HG03558 (cell line): ENCODE measurements at regions not wholly inside any gene's neighbourhood (a gene's known extent, or its start where the extent isn't known, plus 50 kb on each side); places are given as distances from the start of the nearest gene placed in this dataset.
A peak's percentile ranks its signal among the peaks of the same experiment; 100 is the strongest.

Experiments used
- ATAC-seq: cut with Tn5 transposase; IDR thresholded peaks from one replicate; pipeline ENCODE4 v1.9.1; 2021; ENCODE audit warnings: moderate number of reproducible peaks; ENCODE audit not compliant: unreplicated experiment; ENCODE audit errors: extremely low read depth

GRCh38 chr2:212945526-212945925 is 205.9 kb downstream of the IKZF2 start:
- no peak for ATAC-seq

DNA sequence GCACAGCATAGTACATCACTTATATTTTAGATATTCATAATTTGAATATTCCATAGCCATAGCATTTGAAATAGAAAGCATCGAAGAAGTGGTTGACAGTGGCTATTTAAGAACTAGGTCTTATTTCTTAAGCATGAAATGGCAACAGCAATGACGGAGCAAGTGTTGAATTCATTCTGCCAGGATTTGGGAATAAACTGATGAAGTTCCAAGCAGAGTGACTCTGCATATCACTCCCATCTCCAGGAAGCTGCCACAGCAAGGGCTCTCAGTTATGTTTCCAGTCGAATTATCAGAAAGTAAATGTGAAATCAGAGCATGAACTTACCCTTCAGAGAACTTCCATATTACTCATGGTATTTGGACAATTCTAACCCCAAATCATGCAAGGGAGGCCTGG is 208.1 kb downstream of the IKZF2 start:
- ATAC-seq = no peak

GRCh38 chr2:212941361-212941760 is 210.1 kb downstream of the IKZF2 start:
- ATAC-seq = no peak

DNA sequence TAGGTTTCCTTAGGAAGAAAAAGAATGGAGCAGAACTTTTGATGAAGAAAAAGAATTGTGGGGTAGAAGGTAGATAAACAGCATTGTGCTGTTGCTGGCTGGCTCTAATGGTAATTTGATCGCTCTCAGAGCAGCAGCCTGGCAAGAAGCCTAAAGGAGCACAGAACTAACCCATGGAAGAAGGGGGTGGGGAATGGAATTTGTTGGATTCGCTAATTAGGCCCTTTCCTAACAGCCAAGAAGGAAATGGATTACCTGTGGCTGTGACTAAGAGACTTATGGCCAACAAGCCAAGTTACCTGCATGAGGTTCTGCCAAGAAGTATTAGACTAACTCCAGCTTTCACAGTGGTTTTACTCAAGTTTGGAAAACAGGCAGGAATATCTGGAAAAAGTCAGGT is 210.6 kb downstream of the IKZF2 start:
- ATAC-seq = no peak

DNA sequence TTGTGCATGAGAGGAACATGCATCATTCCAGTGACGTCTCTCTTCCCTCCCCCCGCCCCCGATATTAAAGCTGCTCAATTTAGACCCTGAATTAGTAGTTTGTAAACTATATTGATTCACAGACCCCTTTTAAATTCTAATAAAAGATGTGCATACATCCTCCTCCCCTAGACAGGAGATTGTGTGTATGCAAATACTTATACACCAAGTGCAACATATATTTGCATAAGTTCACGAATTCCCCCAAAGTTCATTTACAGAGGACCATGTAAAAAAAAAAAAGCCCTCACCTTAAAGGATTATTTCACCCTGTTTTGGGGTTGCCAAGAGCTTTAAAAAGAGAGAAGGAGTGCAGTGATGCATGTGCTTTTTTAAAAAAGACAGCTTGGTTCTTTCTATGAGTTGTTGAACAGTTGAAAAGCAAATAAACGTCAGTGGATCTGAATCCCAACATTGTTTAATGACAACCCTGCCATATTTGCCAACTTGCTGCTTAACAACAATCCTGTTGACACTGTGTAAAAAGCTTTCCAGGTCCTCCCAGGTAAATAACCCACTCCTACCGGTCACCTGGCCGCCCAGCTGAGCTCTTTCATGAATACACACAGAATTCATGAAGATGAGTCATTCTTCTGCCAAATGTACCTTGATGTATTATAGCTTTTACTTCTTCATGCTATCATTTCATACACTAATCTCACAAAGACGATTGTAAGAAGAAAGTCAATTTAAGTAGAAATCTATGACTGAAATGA is 211.5 kb downstream of the IKZF2 start:
- ATAC-seq = no peak

DNA sequence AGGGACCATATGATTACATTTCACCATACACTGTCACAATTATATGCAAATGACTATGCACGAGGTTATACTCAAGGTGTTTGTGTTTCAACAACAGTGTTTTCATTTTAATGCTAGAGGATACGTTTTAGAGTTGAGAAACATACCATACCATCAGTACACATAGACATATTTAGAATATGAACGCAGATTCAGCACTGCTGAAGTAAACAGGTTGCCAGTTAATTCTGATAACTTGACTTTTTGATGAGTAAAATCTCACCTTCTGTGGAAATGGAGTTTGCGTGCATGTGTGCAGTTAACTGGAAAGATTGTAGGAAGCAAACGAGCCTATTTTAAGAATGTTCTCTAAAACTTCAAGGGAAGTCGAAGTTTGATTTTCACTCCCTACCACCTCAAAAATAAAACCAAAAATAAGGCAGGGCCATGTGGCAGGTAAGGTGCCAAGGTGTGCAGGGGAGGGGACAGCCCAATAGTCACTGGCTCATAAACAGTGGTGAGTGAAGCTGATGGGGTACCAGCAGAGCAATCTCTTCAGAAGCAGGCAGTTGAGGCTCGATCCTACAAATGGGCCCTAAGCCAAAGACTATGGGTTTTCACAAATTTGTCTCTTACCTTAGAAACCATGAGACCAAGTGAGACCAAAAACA is 213.1 kb downstream of the IKZF2 start:
- no peak for ATAC-seq

DNA sequence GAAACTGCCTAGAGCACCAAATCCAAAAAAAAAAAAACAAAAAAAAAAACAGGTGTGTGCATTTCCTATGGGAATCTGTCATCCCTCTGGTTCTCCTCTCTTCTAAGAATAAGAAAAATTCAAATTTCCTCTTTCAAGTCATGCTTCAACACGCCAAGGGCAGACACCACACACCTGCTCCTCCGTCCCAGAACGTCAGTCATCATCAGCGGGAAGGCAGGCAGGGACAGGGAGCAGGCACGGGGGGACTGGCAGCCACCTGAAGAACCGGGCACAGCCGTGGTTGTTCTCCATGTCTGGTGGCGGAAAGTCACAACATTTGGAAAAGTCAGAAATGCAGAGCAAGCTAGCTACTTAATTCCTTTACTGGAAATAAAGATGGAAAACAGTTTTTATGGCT is 214.8 kb downstream of the IKZF2 start:
- no peak for ATAC-seq

- ATAC-seq = no peak
These were observed 215.7 kb downstream of the IKZF2 start for GRCh38 chr2:212935752-212936151.

GRCh38 chr2:212931271-212931670 is 220.1 kb downstream of the IKZF2 start:
- no peak for ATAC-seq

DNA sequence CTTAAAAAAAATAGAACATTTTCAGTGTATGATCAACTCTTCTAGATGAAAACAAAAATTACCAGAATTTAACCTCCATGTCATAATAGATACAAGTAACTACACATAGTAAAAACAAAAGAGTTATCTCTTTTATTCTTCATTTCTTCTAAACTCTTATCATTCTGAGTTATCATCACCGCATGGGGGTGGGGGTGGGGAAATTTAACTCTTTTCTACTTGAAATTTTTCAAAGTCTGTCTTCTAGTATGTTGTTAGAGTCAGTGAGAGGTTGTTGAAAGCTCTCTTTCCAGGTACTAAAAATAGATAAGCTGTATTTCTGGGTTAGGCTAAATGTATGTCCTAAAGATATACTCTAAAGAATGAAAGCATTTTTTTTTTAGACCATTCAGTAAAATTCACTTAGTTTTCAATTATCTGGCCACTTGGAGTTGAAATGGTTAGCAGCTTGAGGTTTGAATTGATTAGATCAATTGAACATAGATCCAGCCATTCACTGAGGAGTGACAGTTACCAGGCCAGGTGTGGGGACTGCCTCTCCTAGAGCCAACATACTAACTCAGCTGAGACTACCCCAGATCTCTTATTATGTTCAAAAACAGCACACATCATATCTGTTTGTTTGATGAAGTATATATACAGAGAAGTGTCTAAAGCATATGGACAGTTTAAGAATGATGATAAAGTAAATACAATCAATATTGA is 220.7 kb downstream of the IKZF2 start:
- no peak for ATAC-seq

DNA sequence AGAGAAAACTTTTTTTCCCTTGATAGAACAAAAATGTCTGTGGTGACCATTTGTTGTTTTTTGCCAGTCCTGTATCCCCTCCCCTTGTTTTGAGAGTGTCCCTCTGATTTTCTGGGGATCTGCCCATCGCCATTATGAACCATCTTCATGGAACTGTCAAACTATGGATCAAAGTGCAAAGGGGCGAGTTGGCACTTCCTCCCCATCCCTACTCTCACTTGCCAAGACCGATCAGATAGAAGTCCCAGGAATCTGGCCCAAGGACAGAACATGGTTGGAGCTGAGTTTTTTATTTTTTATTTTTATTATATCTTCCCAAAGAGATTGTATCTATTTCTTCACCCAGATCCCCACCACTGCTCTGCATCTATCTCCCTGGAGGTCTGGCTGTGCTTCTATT is 221.4 kb downstream of the IKZF2 start:
- no peak for ATAC-seq

DNA sequence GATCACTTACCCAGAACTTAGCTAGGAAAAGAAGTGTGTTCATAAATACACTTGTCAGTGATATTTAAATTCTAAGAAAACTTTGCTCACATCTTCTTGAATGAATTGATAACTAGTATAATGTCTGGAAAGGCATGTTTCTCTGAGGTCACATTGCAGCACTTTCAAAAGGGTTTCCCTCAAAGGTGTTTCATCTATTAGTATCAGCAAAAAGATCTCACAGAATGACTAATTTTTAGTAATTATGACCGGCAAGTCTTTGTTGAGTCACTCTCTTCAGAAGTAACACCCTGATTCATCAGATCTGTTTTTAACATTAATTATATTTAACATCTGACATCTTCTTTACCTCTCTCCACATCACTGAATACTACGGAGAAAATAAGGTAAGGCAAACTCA is 222.3 kb downstream of the IKZF2 start:
- ATAC-seq = no peak

- ATAC-seq = no peak
These were observed 222.7 kb downstream of the IKZF2 start for GRCh38 chr2:212928681-212929080.

GRCh38 chr2:212926940-212927339 is 224.5 kb downstream of the IKZF2 start:
- no peak for ATAC-seq

- ATAC-seq = no peak
These were observed 228.0 kb downstream of the IKZF2 start for GRCh38 chr2:212923393-212923792.

GRCh38 chr2:212922701-212923100 is 228.7 kb downstream of the IKZF2 start:
- ATAC-seq = no peak

DNA sequence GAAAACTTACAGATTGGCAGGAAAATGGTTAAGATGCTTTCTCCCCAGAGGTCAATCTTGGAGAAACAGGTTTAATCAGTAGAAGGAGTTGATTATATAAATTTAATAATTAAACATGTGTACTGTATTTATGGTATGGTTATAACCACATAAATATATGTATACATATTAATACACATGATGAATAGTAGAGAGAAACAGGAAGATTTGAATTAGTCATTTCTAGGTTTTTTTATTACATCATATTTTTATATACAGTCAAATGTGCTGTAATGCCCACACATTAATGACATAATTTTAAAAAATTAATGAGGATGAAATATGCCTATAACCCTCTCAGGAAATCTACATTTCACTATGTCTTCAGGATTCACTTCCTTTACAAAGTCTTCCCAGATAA is 229.7 kb downstream of the IKZF2 start:
- ATAC-seq = no peak

DNA sequence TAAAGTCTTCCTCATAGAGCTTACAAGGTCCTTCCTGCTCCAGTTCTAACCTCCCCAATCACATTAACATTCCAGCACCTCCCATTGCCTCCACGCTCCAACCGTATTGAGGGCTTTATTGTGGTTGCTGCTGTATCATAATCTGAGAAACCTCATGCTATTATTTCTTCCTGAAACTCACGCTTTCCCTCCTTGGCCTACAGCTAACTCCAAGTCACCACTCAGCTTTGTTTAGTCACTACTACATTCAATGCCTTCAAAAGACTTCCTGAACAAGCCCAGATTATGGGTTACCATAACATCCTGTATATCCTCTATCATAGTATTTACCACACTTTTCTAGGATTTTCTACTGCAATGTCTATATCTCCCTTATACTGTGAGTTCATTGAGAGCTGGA is 230.4 kb downstream of the IKZF2 start:
- no peak for ATAC-seq

GRCh38 chr2:212919238-212919637 is 232.2 kb downstream of the IKZF2 start:
- ATAC-seq = no peak

DNA sequence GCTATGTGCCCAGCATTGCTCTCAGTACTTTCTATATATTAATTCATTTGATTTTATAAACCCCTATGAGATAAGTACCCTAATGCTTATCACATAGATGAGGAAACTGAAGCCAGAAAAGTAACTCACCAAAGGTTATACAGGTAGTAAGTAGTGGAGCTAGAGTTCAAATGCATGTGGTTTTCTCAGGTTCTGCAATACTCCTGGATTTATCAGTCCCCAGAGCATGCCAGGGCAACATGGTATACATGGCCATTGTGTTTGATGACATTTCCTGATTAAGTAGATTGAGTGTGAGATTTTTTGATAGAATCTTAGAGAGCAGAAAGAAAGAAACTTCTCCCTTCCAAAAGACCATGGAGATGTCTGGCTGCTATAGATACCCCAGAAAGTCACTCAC is 233.1 kb downstream of the IKZF2 start:
- ATAC-seq = no peak

DNA sequence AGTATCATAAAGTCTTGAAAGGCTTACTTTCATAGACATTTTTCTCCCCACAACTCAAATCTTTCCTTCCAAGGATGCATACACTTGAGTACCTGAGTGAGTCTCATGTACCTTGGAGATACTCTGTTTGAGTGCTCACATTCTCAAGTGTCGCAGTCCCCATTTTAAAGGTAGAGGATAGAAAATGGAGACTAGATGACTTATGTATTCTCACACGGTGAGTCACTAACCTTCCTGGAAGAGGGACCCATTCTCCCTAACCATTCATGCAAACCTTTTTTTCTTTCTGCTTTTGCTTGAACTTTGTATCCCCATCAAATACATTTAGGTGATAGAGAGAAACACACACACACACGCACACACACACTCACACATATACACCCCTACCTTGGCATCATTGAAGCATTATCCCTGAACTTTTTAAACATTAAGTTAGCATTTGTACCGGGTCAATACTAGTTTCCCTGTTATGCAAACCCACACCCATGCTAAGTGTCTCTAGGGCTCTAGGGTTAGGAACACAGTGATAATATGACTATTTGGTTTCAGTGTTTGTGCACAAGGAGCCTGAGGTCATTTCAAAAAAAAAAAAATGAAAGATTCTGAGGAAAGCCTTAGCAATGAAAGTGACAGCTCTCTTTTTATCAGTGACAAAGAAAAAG is 236.2 kb downstream of the IKZF2 start:
- peak; percentile 38 for ATAC-seq
